ENCODE measurements at regions not wholly inside any gene's neighbourhood (a gene's known extent, or its start where the extent isn't known, plus 50 kb on each side); places are given as distances from the start of the nearest gene placed in this dataset.

GRCh38 chr9:78486661-78487060 lies 189.7 kb downstream of the PSAT1 start:
- CTCF ChIA-PET = no interaction called here
- H3K36me3 ChIP-seq (ENCODE audit: control insufficient read depth, insufficient read depth, low read length) = no peaks in the 10 kb centered on the region
- no peak for DNase-seq (ENCODE audit: low read depth)

GRCh38 chr9:78490231-78490630 lies 193.3 kb downstream of the PSAT1 start:
- Histone ChIP-seq H3K27me3 (ENCODE audit: control insufficient read depth, insufficient read depth, low read length) (no peaks in the 10 kb centered on the region), H3K36me3 (ENCODE audit: control insufficient read depth, insufficient read depth, low read length) (no peaks in the 10 kb centered on the region), H3K4me3 (ENCODE audit: low read depth, low read length) (no peak overlapping the region)
- DNase-seq (ENCODE audit: low read depth) = no peak
- ChIA-PET POLR2A (no interaction called here), CTCF (no interaction called here)
- TF ChIP-seq CTCF (IDR thresholded peaks at IDR 0.05; ENCODE audit: insufficient read depth, low read depth, low read length) = no peak

More at GRCh38 chr9:78486661-78487060, 189.7 kb downstream of the PSAT1 start:
- TF ChIP-seq CTCF (IDR thresholded peaks at IDR 0.05; ENCODE audit: insufficient read depth, low read depth, low read length) = no peak
- POLR2A ChIA-PET = no interaction called here
- no peak overlapping the region for H3K4me3 ChIP-seq (ENCODE audit: low read depth, low read length)
- no peaks in the 10 kb centered on the region for H3K27me3 ChIP-seq (ENCODE audit: control insufficient read depth, insufficient read depth, low read length)

GRCh38 chr9:78491402-78491801 lies 194.5 kb downstream of the PSAT1 start:
- no peaks in the 10 kb centered on the region for H3K27me3 ChIP-seq (ENCODE audit: control insufficient read depth, insufficient read depth, low read length)
- ChIA-PET POLR2A (no interaction called here), CTCF (no interaction called here)
- no peak overlapping the region for H3K4me3 ChIP-seq (ENCODE audit: low read depth, low read length)
- no peaks in the 10 kb centered on the region for H3K36me3 ChIP-seq (ENCODE audit: control insufficient read depth, insufficient read depth, low read length)
- TF ChIP-seq CTCF (IDR thresholded peaks at IDR 0.05; ENCODE audit: insufficient read depth, low read depth, low read length) = no peak
- no peak for DNase-seq (ENCODE audit: low read depth)

GRCh38 chr9:78493166-78493742 lies 196.3 kb downstream of the PSAT1 start:
- no peak for DNase-seq (ENCODE audit: low read depth)
- no peak overlapping the region for H3K4me3 ChIP-seq (ENCODE audit: low read depth, low read length)
- no peak for TF ChIP-seq CTCF (IDR thresholded peaks at IDR 0.05; ENCODE audit: insufficient read depth, low read depth, low read length)
- ChIA-PET CTCF (no interaction called here), POLR2A (no interaction called here)
- H3K36me3 ChIP-seq (ENCODE audit: control insufficient read depth, insufficient read depth, low read length) = no peaks in the 10 kb centered on the region
- no peaks in the 10 kb centered on the region for H3K27me3 ChIP-seq (ENCODE audit: control insufficient read depth, insufficient read depth, low read length)

- Histone ChIP-seq H3K36me3 (ENCODE audit: control insufficient read depth, insufficient read depth, low read length) (no peaks in the 10 kb centered on the region), H3K27me3 (ENCODE audit: control insufficient read depth, insufficient read depth, low read length) (peaks cover 5% of the 10 kb centered on the region), H3K4me3 (ENCODE audit: low read depth, low read length) (no peak overlapping the region)
- POLR2A ChIA-PET = no interaction called here
- DNase-seq (ENCODE audit: low read depth) = no peak
- CTCF ChIA-PET = interaction anchor here (0.6 kb wide), 1 partner anchor 1410 kb away, joined by 5 read pairs; no protein-coding TSS in a partner anchor
- TF ChIP-seq CTCF (IDR thresholded peaks at IDR 0.05; ENCODE audit: insufficient read depth, low read depth, low read length) = no peak
These were observed 205.6 kb downstream of the PSAT1 start for GRCh38 chr9:78502566-78502965.

Measured in BJ (cell line).